ENCODE measurements at regions not wholly inside any gene's neighbourhood (a gene's known extent, or its start where the extent isn't known, plus 50 kb on each side); places are given as distances from the start of the nearest gene placed in this dataset.

DNA sequence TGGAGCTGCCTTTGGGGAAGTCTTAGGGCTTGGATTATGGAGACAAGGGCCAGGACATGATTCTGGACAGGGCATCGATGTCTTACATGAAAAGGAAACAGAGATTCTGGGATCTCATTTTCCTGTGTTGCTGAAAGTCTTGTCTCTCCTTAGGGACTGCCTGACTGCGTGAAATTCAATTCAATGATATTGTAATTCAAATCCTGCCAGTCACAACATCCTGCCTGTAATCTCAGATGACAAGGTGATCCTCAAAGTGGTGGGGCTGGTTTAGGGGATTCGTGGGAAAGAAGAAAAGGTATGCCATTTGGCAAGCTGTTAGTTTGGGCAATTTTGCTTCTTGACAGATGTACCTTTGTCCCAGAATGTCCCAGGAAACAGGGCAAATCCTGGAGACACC is 129.1 kb downstream of the KBTBD8 start:
- intact Hi-C loops (cut with micrococcal nuclease), result no loop called here
- H3K9me2 ChIP-seq (replicated peaks; ENCODE audit: low read length), result no peaks in the 10 kb centered on the region
- ATAC-seq, result no peak
- no peak overlapping the region for H3K4me3 ChIP-seq (ENCODE audit: low read length)
- H4K20me1 ChIP-seq (ENCODE audit: low read length), result no peaks in the 10 kb centered on the region
- no peak overlapping the region for H3K27ac ChIP-seq (ENCODE audit: low read length)
- H3K4me1 ChIP-seq (ENCODE audit: insufficient read depth, low read length), result no peaks in the 10 kb centered on the region
- no peak overlapping the region for H2AFZ ChIP-seq (ENCODE audit: low read length)
- H3K36me3 ChIP-seq (ENCODE audit: low read depth, low read length), result no peaks in the 10 kb centered on the region
- no peaks in the 10 kb centered on the region for H3F3A ChIP-seq (ENCODE audit: low read length, unreplicated experiment)
- DNase-seq, result no peak
- no TSS peak for BruUV-seq (replicated peaks)
- no peak overlapping the region for H3K9ac ChIP-seq (ENCODE audit: low read length)
- CTCF ChIA-PET, result no interaction called here
- no peaks in the 10 kb centered on the region for H3K9me3 ChIP-seq (ENCODE audit: low read length)
- H3K79me2 ChIP-seq (ENCODE audit: low read length), result no peaks in the 10 kb centered on the region
- H3K27me3 ChIP-seq (ENCODE audit: low read length), result no peaks in the 10 kb centered on the region
- H3K4me2 ChIP-seq (ENCODE audit: low read length), result no peak overlapping the region
- no peak for TF ChIP-seq EZH2 (IDR thresholded peaks at IDR 0.05; ENCODE audit: low read length, unreplicated experiment)
- POLR2A ChIA-PET (ENCODE audit: unreplicated experiment), result no interaction called here

DNA sequence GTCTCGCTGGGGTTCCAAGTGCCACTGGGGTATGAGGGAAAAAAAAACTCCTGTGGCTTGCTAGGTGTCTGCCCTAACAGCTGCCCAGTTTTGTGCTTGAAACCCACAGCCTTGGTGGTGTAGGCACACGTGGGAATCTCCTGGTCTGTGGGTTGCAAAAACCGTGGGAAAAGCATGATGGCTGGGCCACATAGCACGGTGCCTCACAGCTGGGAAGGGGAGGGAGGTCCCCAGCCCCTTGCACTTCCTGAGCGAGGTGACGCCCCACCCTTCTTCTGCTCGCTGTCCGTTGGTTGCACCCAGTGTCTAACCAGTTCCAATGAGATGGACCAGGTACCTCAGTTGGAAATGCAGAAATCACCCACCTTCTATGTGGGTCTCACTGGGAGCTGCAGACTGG is 144.3 kb downstream of the KBTBD8 start:
- DNase-seq, result no peak
- ChIA-PET POLR2A (ENCODE audit: unreplicated experiment) (no interaction called here), CTCF (no interaction called here)
- BruUV-seq (replicated peaks), result no TSS peak
- Histone ChIP-seq H3K9ac (ENCODE audit: low read length) (no peak overlapping the region), H3K27me3 (ENCODE audit: low read length) (no peaks in the 10 kb centered on the region), H4K20me1 (ENCODE audit: low read length) (no peaks in the 10 kb centered on the region), H3K4me2 (ENCODE audit: low read length) (no peak overlapping the region), H3K4me3 (ENCODE audit: low read length) (no peak overlapping the region), H3K9me2 (replicated peaks; ENCODE audit: low read length) (no peaks in the 10 kb centered on the region), H3K79me2 (ENCODE audit: low read length) (no peaks in the 10 kb centered on the region), H3K9me3 (ENCODE audit: low read length) (no peaks in the 10 kb centered on the region), H3K4me1 (ENCODE audit: insufficient read depth, low read length) (no peaks in the 10 kb centered on the region), H3F3A (ENCODE audit: low read length, unreplicated experiment) (no peaks in the 10 kb centered on the region), H3K27ac (ENCODE audit: low read length) (no peak overlapping the region), H3K36me3 (ENCODE audit: low read depth, low read length) (no peaks in the 10 kb centered on the region), H2AFZ (ENCODE audit: low read length) (no peak overlapping the region)
- ATAC-seq, result no peak
- TF ChIP-seq, protein P1, sequence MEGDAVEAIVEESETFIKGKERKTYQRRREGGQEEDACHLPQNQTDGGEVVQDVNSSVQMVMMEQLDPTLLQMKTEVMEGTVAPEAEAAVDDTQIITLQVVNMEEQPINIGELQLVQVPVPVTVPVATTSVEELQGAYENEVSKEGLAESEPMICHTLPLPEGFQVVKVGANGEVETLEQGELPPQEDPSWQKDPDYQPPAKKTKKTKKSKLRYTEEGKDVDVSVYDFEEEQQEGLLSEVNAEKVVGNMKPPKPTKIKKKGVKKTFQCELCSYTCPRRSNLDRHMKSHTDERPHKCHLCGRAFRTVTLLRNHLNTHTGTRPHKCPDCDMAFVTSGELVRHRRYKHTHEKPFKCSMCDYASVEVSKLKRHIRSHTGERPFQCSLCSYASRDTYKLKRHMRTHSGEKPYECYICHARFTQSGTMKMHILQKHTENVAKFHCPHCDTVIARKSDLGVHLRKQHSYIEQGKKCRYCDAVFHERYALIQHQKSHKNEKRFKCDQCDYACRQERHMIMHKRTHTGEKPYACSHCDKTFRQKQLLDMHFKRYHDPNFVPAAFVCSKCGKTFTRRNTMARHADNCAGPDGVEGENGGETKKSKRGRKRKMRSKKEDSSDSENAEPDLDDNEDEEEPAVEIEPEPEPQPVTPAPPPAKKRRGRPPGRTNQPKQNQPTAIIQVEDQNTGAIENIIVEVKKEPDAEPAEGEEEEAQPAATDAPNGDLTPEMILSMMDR (conservative IDR thresholded peaks at IDR 0.05; ENCODE audit: low read depth, low read length), result no peak
- TF ChIP-seq EZH2phosphoT487 (IDR thresholded peaks at IDR 0.05; ENCODE audit: borderline replicate concordance, low read length), result no peak
- TF ChIP-seq EZH2 (IDR thresholded peaks at IDR 0.05; ENCODE audit: low read length, unreplicated experiment), result no peak
- intact Hi-C loops (cut with micrococcal nuclease), result no loop called here

DNA sequence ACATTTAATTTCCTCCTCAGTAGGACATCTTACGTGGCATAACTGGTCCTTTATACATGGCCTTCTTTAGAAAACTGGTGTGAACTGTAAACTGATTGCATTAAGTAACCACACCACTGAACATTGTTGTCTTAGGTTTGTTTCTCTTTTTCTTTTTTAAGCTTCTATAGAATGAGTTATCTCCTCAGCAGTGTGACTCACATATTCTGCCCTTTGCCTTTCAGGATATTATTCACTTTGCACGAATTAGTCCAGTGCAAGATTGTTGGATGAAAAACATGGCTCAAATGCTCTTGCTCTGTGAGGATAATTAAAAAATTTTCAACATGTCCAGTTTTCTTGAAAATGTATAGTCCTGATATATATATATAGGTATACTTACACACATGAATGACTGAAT is 147.6 kb downstream of the KBTBD8 start:
- Histone ChIP-seq H4K20me1 (ENCODE audit: low read length) (no peaks in the 10 kb centered on the region), H3K27ac (ENCODE audit: low read length) (no peak overlapping the region), H3K79me2 (ENCODE audit: low read length) (no peaks in the 10 kb centered on the region), H3K4me1 (ENCODE audit: insufficient read depth, low read length) (no peaks in the 10 kb centered on the region), H3K36me3 (ENCODE audit: low read depth, low read length) (no peaks in the 10 kb centered on the region), H3K27me3 (ENCODE audit: low read length) (no peaks in the 10 kb centered on the region), H3K4me3 (ENCODE audit: low read length) (no peak overlapping the region), H3K9ac (ENCODE audit: low read length) (no peak overlapping the region), H2AFZ (ENCODE audit: low read length) (no peak overlapping the region), H3F3A (ENCODE audit: low read length, unreplicated experiment) (no peaks in the 10 kb centered on the region), H3K4me2 (ENCODE audit: low read length) (no peak overlapping the region), H3K9me2 (replicated peaks; ENCODE audit: low read length) (no peaks in the 10 kb centered on the region), H3K9me3 (ENCODE audit: low read length) (no peaks in the 10 kb centered on the region)
- intact Hi-C loops (cut with micrococcal nuclease), result no loop called here
- TF ChIP-seq EZH2 (IDR thresholded peaks at IDR 0.05; ENCODE audit: low read length, unreplicated experiment) (no peak), EZH2phosphoT487 (IDR thresholded peaks at IDR 0.05; ENCODE audit: borderline replicate concordance, low read length) (no peak)
- TF ChIP-seq, protein P1 (conservative IDR thresholded peaks at IDR 0.05; ENCODE audit: low read depth, low read length), result no peak
- ChIA-PET CTCF (no interaction called here), POLR2A (ENCODE audit: unreplicated experiment) (no interaction called here)
- BruUV-seq (replicated peaks), result no TSS peak
- DNase-seq (no peak), ATAC-seq (no peak)

All from PC-3 (cell line).